ENCODE measurements at regions not wholly inside any gene's neighbourhood (a gene's known extent, or its start where the extent isn't known, plus 50 kb on each side); places are given as distances from the start of the nearest gene placed in this dataset.

GRCh38 chr2:76512201-76512820 is 801.6 kb upstream of the GCFC2 start:
- TF ChIP-seq, protein P1, sequence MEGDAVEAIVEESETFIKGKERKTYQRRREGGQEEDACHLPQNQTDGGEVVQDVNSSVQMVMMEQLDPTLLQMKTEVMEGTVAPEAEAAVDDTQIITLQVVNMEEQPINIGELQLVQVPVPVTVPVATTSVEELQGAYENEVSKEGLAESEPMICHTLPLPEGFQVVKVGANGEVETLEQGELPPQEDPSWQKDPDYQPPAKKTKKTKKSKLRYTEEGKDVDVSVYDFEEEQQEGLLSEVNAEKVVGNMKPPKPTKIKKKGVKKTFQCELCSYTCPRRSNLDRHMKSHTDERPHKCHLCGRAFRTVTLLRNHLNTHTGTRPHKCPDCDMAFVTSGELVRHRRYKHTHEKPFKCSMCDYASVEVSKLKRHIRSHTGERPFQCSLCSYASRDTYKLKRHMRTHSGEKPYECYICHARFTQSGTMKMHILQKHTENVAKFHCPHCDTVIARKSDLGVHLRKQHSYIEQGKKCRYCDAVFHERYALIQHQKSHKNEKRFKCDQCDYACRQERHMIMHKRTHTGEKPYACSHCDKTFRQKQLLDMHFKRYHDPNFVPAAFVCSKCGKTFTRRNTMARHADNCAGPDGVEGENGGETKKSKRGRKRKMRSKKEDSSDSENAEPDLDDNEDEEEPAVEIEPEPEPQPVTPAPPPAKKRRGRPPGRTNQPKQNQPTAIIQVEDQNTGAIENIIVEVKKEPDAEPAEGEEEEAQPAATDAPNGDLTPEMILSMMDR (IDR thresholded peaks at IDR 0.05): no peak
- no peak for TF ChIP-seq POLR2A (IDR thresholded peaks at IDR 0.05)
